Cardiac muscle cell (in vitro differentiated cells and primary cell): ENCODE measurements at regions not wholly inside any gene's neighbourhood (a gene's known extent, or its start where the extent isn't known, plus 50 kb on each side); places are given as distances from the start of the nearest gene placed in this dataset.
"Not testable (repeated sequence)": the region's sequence is repeated elsewhere in the genome, so short reads cannot be mapped to it uniquely, and the experiment has no call there.

Experiments
- DNase-seq, 2 donors: peaks; one replicate each; pipeline versions ENCODE4 v3.0.0 to v3.0.0-alpha.2; 2010 to 2017; ENCODE audit warnings: low read depth in 1 of 2, low spot score in 1 of 2
- H3K27ac ChIP-seq: fragments of 200-600 bp; sonication (generic); 2 replicates; pipeline ENCODE4 v1.5.1; 2016
- H3K27me3 ChIP-seq: fragments of 200-600 bp; sonication (generic); 2 replicates; pipeline ENCODE4 v1.6.0; 2016; ENCODE audit warnings: control low read depth
- H3K36me3 ChIP-seq: fragments of 200-600 bp; sonication (generic); 2 replicates; pipeline ENCODE4 v1.5.1; 2016; ENCODE audit warnings: control low read depth
- H3K4me1 ChIP-seq: fragments of 200-600 bp; sonication (generic); 2 replicates; pipeline ENCODE4 v1.8.1; 2017; ENCODE audit warnings: low read depth, mild to moderate bottlenecking, mixed run types
- H3K4me3 ChIP-seq: fragments of 200-600 bp; sonication (generic); 2 replicates; pipeline ENCODE4 v1.5.1; 2016; ENCODE audit warnings: mild to moderate bottlenecking
- H3K9me3 ChIP-seq: fragments of 200-600 bp; sonication (generic); 2 replicates; pipeline ENCODE4 v1.5.1; 2017; ENCODE audit warnings: low read depth, mild to moderate bottlenecking, control low read depth
- CTCF ChIP-seq: IDR thresholded peaks from 2 replicates; pipeline ENCODE4 v1.5.1; 2012; ENCODE audit warnings: low read depth, mild to moderate bottlenecking, low read length

DNA sequence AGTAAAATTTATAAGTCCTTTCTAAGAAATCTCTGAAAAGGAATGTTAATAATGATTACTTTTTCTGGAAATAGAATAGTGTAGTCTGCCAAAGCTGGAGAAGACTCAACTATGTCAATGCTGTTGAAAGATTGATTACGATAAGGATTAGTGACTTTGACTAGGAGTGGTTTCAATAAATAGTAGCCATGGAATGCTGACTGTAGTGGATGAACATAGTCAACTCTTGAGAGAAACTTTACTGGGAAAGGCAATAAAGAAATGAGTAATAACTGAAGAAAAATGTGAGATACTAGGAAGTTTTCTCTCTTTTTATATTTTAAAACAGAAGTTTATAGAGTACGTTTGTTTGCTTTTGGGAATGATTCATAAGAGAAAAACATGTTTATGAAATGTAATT lies 105.0 kb upstream of the CDK13 start:
- Histone ChIP-seq H3K4me3 (no peak overlapping the region), H3K4me1 (no peaks in the 10 kb centered on the region), H3K9me3 (no peaks in the 10 kb centered on the region), H3K27ac (no peak overlapping the region), H3K27me3 (peaks cover 18% of the 10 kb centered on the region), H3K36me3 (no peaks in the 10 kb centered on the region)
- no peak for DNase-seq
- TF ChIP-seq CTCF = no peak

DNA sequence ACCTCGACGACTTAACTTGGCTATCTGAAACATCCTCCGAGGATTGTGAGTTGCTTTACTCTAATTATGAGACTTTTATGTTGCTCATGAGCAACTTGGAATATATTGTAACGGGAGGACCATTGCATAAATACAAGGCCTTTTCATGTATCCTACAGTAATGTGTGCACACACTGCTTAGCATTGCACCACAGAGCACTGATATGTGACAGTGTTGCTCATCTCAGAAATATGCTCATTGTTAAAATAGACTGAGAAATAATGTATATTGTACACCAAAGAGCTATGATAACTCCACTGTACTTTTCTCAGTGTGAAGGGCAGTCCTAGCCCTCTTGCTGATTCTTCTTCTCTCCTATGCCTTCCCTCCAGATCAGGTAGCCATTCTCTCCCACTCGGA lies 102.8 kb upstream of the CDK13 start:
- Histone ChIP-seq H3K27ac (no peak overlapping the region), H3K4me1 (no peaks in the 10 kb centered on the region), H3K36me3 (no peaks in the 10 kb centered on the region), H3K27me3 (peaks cover 25% of the 10 kb centered on the region), H3K9me3 (no peaks in the 10 kb centered on the region), H3K4me3 (no peak overlapping the region)
- peak in 1 of 2 donors; percentile 44 for DNase-seq
- no peak for TF ChIP-seq CTCF

- H3K36me3 ChIP-seq = no peaks in the 10 kb centered on the region
- TF ChIP-seq CTCF = no peak
- no peaks in the 10 kb centered on the region for H3K9me3 ChIP-seq
- peaks cover 39% of the 10 kb centered on the region for H3K27me3 ChIP-seq
- no peak overlapping the region for H3K27ac ChIP-seq
- no peak overlapping the region for H3K4me3 ChIP-seq
- H3K4me1 ChIP-seq = no peaks in the 10 kb centered on the region
- DNase-seq = no peak
Measured at GRCh38 chr7:39851466-39852045, 98.5 kb upstream of the CDK13 start.

DNA sequence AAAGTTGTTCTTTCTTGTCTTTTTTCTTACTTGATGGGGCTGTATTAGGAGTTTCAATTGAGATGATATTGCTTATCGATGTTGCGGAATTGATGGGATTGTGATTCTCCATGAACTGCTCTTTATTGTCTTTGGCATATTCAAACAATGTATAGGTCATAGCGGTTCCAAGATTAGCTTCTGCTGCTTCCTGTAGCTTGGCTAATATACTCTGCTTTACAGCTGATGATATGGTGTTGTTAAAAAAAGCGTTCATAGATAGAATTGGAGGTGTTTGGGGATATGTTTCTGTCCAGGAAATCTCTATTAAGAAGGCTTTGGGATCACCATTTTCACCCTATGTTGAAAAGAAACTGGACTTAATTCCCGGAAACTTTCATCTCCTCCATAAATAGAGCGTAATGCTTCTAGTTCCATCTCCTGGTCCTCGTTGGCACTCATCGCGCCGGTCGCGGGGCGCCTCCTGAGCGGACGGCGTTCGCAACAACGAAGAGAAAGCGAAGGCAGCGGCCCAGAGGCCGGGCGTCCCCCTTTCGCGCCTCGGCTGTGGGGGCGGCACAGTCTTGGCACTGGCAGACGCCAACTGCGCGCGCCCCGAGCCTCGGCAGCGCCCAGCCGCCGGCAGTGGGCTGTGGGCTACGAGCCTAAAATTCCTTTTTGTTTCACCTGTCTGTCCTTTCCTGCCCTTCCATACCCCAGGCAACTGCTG lies 95.3 kb upstream of the CDK13 start:
- H3K4me3 ChIP-seq, H3K27ac ChIP-seq, H3K9me3 ChIP-seq, H3K4me1 ChIP-seq, DNase-seq, H3K36me3 ChIP-seq: not testable (repeated sequence)
- peaks cover 52% of the 10 kb centered on the region for H3K27me3 ChIP-seq

DNA sequence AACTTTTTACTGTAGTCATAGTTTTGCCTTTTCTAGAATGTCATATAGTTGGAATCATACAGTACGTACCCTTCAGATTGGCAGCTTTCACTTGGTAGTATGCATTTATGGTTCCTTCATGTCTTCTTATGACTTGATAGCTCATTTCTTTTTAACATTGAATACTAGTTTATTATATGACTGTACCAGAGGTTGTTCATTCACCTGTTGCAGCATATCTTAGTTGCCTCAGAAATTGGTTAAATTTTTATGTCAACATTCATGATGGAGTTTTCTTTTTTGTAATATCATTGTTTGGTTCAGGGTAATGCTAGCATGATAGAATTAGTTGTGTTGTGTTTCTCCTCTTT lies 94.8 kb upstream of the CDK13 start:
- no peak for TF ChIP-seq CTCF
- H3K9me3 ChIP-seq = no peaks in the 10 kb centered on the region
- H3K4me1 ChIP-seq = no peaks in the 10 kb centered on the region
- peaks cover 52% of the 10 kb centered on the region for H3K27me3 ChIP-seq
- no peak overlapping the region for H3K27ac ChIP-seq
- H3K4me3 ChIP-seq = no peak overlapping the region
- DNase-seq = no peak
- H3K36me3 ChIP-seq = no peaks in the 10 kb centered on the region

GRCh38 chr7:39863675-39864322 lies 86.3 kb upstream of the CDK13 start:
- not testable (repeated sequence) for H3K4me1 ChIP-seq, H3K4me3 ChIP-seq, H3K27me3 ChIP-seq, H3K36me3 ChIP-seq, H3K27ac ChIP-seq, H3K9me3 ChIP-seq
- peak; percentile 22 for TF ChIP-seq CTCF
- DNase-seq = peak in 1 of 2 donors; percentile 19

- not testable (repeated sequence) for H3K27me3 ChIP-seq, H3K4me3 ChIP-seq, DNase-seq, H3K4me1 ChIP-seq, H3K27ac ChIP-seq, H3K9me3 ChIP-seq, H3K36me3 ChIP-seq
Measured at GRCh38 chr7:39869888-39870522, 80.1 kb upstream of the CDK13 start.

DNA sequence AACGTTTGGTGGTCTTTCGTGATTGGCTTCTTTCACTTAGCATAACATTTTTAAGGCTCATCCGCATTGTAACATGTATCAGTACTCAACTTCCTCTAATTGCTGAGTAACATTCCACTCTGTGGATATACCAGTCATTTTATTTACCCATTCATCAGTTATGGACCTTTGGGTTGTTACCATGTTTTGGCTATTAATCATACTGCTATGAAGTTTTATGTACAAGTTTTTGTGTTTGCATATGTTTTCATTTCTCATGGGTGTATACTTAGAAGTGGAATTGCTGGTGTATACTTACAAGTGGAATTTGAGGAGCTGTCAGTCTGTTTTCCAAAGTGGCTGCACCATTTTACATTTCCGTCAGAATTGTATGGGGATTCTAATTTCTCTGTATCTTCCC lies 78.4 kb upstream of the CDK13 start:
- H3K36me3 ChIP-seq, DNase-seq: not testable (repeated sequence)

More for the DNA sequence above, 78.4 kb upstream of the CDK13 start:
- not testable (repeated sequence) for H3K27ac ChIP-seq, H3K4me1 ChIP-seq, H3K27me3 ChIP-seq, H3K4me3 ChIP-seq, H3K9me3 ChIP-seq
